ENCODE measurements at regions not wholly inside any gene's neighbourhood (a gene's known extent, or its start where the extent isn't known, plus 50 kb on each side); places are given as distances from the start of the nearest gene placed in this dataset.

DNA sequence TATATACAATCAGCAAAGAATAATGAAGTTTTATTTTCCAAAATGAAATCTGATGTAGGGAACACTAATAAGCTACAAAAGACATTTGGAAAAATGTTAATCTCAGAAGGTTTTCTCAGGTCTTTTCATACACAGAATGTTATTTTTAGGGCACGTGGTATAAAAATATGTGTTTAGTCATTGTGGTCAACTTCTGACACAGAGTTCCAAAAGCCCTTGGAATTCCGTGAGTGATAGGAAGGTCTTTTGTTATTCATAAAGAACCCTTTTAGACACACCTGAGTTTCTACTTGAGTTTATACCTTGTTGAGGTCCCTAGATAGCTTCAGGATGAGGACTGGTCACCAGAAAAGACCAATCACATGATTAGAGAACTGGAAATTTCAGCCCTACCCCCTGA is 277.6 kb upstream of the NCAM2 start:
- no peaks in the 10 kb centered on the region for H3K4me1 ChIP-seq (ENCODE audit: control insufficient read depth, insufficient read depth, low read length)
- H3K27ac ChIP-seq (ENCODE audit: low read depth, low read length), result no peak overlapping the region
- H3K36me3 ChIP-seq (ENCODE audit: control insufficient read depth, insufficient read depth, low read length), result no peaks in the 10 kb centered on the region
- H3K27me3 ChIP-seq (ENCODE audit: control insufficient read depth, insufficient read depth, low read length), result no peaks in the 10 kb centered on the region
- no peak overlapping the region for H3K4me3 ChIP-seq (ENCODE audit: low read length)
- no peak overlapping the region for H3K9ac ChIP-seq (ENCODE audit: low read length)

DNA sequence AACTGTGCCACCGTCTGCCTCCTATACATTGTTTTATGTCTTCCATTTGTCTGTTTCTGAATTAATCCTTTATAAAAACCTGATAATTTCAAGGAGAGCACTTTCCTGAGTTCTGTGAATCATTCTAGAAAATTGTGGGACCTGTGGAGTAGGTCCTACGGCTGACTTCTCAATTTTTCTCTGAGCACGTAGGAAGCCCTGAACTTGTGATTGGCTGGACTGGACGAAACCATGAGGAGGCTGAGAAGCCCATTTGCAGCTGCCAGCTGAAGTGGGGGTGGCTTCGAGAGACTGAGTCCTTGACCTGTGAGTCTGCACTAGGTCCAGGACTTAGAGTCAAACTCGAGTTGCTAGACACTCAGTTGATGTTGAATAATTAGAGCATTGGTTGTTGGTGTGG is 277.1 kb upstream of the NCAM2 start:
- H3K27ac ChIP-seq (ENCODE audit: low read depth, low read length), result no peak overlapping the region
- no peaks in the 10 kb centered on the region for H3K4me1 ChIP-seq (ENCODE audit: control insufficient read depth, insufficient read depth, low read length)
- H3K9ac ChIP-seq (ENCODE audit: low read length), result no peak overlapping the region

DNA sequence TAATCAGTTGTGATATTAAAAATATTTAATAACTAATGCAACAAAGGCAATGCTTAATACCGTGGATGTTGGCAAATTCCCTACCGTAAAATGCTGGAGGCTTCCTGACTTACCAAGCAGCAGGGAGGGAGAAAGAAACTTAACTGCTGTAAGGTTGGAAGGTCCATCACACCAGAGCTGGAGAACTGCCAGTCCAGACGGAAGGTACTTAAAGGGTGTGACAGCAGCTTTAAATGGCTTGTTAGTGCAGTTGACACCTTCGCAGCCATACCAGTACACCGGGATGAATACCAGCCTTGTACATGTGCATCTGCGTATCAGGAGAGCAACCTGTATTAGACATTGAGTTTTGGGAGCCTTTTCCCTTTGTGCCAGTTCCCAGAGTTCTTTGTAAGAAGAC is 269.5 kb upstream of the NCAM2 start:
- Histone ChIP-seq H3K4me1 (ENCODE audit: control insufficient read depth, insufficient read depth, low read length) (no peaks in the 10 kb centered on the region), H3K9ac (ENCODE audit: low read length) (no peak overlapping the region), H3K36me3 (ENCODE audit: control insufficient read depth, insufficient read depth, low read length) (no peaks in the 10 kb centered on the region)

More for the DNA sequence above, 277.1 kb upstream of the NCAM2 start:
- no peaks in the 10 kb centered on the region for H3K36me3 ChIP-seq (ENCODE audit: control insufficient read depth, insufficient read depth, low read length)
- H3K27me3 ChIP-seq (ENCODE audit: control insufficient read depth, insufficient read depth, low read length), result no peaks in the 10 kb centered on the region
- no peak overlapping the region for H3K4me3 ChIP-seq (ENCODE audit: low read length)

DNA sequence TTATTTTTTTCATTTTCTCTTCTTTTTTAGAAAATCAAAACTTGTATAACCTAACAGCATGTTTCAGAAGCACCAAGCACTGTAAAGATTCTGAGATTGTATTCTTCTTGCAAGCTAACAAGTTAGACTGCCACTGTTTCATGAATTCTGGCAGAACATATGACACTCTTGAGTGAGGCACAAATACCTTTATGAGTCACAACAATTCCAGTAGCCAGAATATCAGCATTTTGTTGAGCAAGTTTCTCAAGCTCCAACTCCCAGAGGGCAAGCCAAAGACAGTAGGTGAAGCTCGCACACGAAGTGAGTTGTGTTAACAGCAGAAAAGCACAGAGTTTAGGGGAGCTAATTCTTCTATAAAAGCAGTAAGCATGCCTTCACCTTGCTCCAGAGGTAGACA is 268.8 kb upstream of the NCAM2 start:
- Histone ChIP-seq H3K27me3 (ENCODE audit: control insufficient read depth, insufficient read depth, low read length) (no peaks in the 10 kb centered on the region), H3K27ac (ENCODE audit: low read depth, low read length) (no peak overlapping the region), H3K4me3 (ENCODE audit: low read length) (no peak overlapping the region), H3K9ac (ENCODE audit: low read length) (no peak overlapping the region), H3K4me1 (ENCODE audit: control insufficient read depth, insufficient read depth, low read length) (no peaks in the 10 kb centered on the region), H3K36me3 (ENCODE audit: control insufficient read depth, insufficient read depth, low read length) (no peaks in the 10 kb centered on the region)

More for the DNA sequence above, 269.5 kb upstream of the NCAM2 start:
- H3K27ac ChIP-seq (ENCODE audit: low read depth, low read length), result no peak overlapping the region
- no peak overlapping the region for H3K4me3 ChIP-seq (ENCODE audit: low read length)
- H3K27me3 ChIP-seq (ENCODE audit: control insufficient read depth, insufficient read depth, low read length), result no peaks in the 10 kb centered on the region

DNA sequence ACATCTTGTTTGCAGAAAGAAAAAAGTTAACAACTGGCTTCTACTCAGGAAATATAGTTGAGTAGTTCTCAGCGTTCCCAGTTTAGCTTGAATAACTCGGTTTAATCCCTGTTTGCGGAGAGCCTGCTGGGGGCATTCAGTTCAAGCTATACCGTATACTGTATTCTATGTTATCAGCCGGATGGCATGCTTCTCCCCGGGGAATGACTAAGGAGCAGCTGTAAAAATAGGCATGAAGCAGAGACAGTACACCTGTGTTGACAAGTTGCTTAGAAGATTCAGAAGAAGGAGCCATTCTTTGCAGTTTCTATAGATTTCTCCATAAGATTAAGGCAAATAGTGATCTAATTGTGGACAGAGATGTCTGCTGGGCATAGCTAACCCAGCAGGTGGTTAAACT is 267.8 kb upstream of the NCAM2 start:
- Histone ChIP-seq H3K36me3 (ENCODE audit: control insufficient read depth, insufficient read depth, low read length) (no peaks in the 10 kb centered on the region), H3K9ac (ENCODE audit: low read length) (no peak overlapping the region), H3K4me3 (ENCODE audit: low read length) (no peak overlapping the region), H3K27me3 (ENCODE audit: control insufficient read depth, insufficient read depth, low read length) (no peaks in the 10 kb centered on the region), H3K4me1 (ENCODE audit: control insufficient read depth, insufficient read depth, low read length) (no peaks in the 10 kb centered on the region), H3K27ac (ENCODE audit: low read depth, low read length) (no peak overlapping the region)

DNA sequence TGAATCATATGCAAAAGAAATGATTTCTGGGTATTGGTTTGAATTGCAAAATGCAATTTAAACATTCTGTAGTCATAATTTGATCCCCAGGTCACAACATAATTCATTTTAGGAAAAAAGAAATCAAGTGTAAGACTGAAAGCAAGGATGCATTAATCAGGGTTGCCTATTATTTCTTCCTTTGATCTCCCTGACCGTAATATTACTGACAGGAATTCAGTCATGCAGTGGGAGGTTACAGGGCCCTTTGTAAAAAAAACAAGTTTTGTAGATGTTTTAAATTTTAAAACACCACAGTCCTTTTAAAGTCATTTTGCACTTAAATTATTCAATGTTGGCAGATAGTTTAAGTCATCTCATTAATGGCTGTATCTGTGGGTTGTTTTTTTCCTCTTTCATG is 263.0 kb upstream of the NCAM2 start:
- no peaks in the 10 kb centered on the region for H3K27me3 ChIP-seq (ENCODE audit: control insufficient read depth, insufficient read depth, low read length)
- no peaks in the 10 kb centered on the region for H3K4me1 ChIP-seq (ENCODE audit: control insufficient read depth, insufficient read depth, low read length)
- H3K27ac ChIP-seq (ENCODE audit: low read depth, low read length), result no peak overlapping the region
- H3K36me3 ChIP-seq (ENCODE audit: control insufficient read depth, insufficient read depth, low read length), result no peaks in the 10 kb centered on the region
- no peak overlapping the region for H3K4me3 ChIP-seq (ENCODE audit: low read length)
- H3K9ac ChIP-seq (ENCODE audit: low read length), result no peak overlapping the region

DNA sequence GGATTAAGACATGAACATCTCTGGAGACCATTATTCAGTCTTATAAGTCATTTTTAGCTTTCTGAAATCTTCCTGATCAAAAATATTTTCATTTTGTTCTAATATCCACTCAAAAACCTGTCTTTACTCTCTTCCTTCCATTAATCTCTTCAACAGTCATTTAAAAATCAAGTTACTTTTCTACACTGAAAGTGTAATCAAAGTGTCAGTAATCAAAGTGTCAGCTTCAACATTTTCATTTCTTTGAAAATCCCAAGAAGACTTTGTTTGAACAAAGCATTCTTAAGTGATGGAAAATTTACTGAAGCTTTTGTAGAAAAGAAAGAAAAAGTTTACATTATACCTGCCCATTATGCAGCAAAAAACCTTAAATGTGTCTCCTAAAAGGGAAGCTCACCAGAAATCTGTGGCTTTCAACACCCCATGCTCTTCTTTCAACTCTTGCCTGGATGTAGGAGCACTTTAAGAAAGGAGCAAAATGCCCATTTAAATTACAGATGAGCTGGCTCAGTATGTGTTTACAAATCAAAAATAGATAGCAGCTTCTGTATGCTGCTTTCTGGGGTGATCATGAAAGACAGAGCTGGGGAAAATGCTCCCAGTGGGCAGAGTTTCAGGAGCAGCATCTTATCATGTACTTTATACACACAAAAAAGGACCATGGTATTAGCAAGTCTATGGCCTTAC is 260.8 kb upstream of the NCAM2 start:
- Histone ChIP-seq H3K4me1 (ENCODE audit: control insufficient read depth, insufficient read depth, low read length) (no peaks in the 10 kb centered on the region), H3K27me3 (ENCODE audit: control insufficient read depth, insufficient read depth, low read length) (no peaks in the 10 kb centered on the region), H3K27ac (ENCODE audit: low read depth, low read length) (no peak overlapping the region), H3K4me3 (ENCODE audit: low read length) (no peak overlapping the region), H3K36me3 (ENCODE audit: control insufficient read depth, insufficient read depth, low read length) (no peaks in the 10 kb centered on the region), H3K9ac (ENCODE audit: low read length) (no peak overlapping the region)

DNA sequence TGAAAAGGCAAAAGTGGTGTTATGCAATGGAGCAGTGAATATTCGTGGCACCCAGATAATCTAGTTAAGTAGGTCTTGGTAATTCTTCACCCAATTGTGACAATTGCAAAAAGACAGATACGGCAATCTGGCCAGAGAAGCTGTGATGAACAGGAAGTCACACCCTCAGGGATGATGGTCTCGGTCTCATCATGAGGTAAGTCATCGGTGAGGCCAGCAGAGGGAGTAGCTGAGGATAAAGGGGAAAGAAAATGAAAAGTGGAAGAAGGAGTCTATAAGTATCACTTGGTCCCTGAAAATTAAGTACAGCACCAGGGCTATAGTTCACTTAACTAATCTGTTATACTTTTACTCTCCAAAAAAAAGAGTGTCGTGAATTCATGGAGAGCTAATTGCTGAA is 258.8 kb upstream of the NCAM2 start:
- no peaks in the 10 kb centered on the region for H3K4me1 ChIP-seq (ENCODE audit: control insufficient read depth, insufficient read depth, low read length)
- H3K36me3 ChIP-seq (ENCODE audit: control insufficient read depth, insufficient read depth, low read length), result no peaks in the 10 kb centered on the region
- H3K27ac ChIP-seq (ENCODE audit: low read depth, low read length), result no peak overlapping the region
- H3K4me3 ChIP-seq (ENCODE audit: low read length), result no peak overlapping the region
- H3K27me3 ChIP-seq (ENCODE audit: control insufficient read depth, insufficient read depth, low read length), result no peaks in the 10 kb centered on the region
- no peak overlapping the region for H3K9ac ChIP-seq (ENCODE audit: low read length)

DNA sequence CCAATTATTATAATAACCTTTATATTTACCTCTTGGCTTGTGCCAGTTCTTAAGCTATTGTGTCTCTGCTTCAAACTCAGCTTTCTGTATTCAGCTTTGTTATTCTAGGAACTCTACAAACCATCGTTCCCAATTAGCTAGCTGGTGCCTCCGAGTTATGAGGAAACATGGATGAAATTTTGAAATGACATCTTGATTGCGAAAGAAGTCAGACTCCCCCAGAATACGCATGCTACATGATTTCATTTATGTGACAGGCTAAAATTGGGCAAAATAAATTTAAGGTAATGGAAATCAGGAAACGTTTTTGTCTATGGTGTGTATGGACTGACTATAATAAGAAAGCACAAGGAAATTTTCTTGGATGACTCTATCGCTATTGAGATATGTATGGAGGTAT is 256.8 kb upstream of the NCAM2 start:
- no peak overlapping the region for H3K27ac ChIP-seq (ENCODE audit: low read depth, low read length)
- H3K9ac ChIP-seq (ENCODE audit: low read length), result no peak overlapping the region
- H3K4me3 ChIP-seq (ENCODE audit: low read length), result no peak overlapping the region
- H3K4me1 ChIP-seq (ENCODE audit: control insufficient read depth, insufficient read depth, low read length), result no peaks in the 10 kb centered on the region
- H3K36me3 ChIP-seq (ENCODE audit: control insufficient read depth, insufficient read depth, low read length), result no peaks in the 10 kb centered on the region
- no peaks in the 10 kb centered on the region for H3K27me3 ChIP-seq (ENCODE audit: control insufficient read depth, insufficient read depth, low read length)

DNA sequence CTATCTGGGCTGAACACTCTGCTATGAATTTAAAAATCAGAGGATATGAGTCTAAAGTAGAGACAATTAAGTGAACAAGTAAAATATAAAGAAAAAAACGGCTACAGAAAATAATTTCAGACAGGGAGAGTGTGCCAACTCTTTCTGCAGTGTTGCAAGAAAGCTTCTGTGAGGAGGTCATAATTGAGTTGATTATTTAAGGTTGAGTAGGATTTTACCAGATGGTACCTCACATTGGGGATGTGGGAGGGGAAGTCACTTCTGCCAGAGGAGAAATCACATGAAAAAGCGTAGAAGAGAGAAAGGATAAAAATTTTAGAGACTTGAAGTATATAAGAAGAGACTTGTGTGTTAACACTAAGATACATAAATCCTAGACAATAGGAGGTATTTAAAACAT is 238.0 kb upstream of the NCAM2 start:
- H3K9ac ChIP-seq (ENCODE audit: low read length), result no peak overlapping the region
- no peak overlapping the region for H3K4me3 ChIP-seq (ENCODE audit: low read length)
- H3K27me3 ChIP-seq (ENCODE audit: control insufficient read depth, insufficient read depth, low read length), result no peaks in the 10 kb centered on the region
- no peaks in the 10 kb centered on the region for H3K4me1 ChIP-seq (ENCODE audit: control insufficient read depth, insufficient read depth, low read length)
- no peak overlapping the region for H3K27ac ChIP-seq (ENCODE audit: low read depth, low read length)
- no peaks in the 10 kb centered on the region for H3K36me3 ChIP-seq (ENCODE audit: control insufficient read depth, insufficient read depth, low read length)

DNA sequence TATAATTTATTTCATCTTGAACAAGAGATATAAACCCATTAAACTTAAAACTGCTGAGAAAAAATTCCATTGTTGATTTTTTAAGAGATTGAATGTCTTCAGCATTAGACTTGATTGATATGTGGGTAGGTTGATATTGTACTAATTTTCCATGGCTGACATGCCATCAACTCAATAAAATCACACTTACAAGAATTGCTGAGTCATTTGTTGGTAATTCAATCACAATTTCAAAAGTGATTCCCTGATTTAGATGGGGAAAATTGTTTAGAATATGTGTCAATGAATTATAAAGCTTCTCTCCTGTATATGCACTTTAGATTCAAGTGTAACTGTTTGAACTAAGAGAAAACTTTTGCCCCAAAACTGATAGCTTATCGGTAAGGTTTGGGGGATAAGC is 223.5 kb upstream of the NCAM2 start:
- H3K36me3 ChIP-seq (ENCODE audit: control insufficient read depth, insufficient read depth, low read length), result no peaks in the 10 kb centered on the region
- no peak overlapping the region for H3K27ac ChIP-seq (ENCODE audit: low read depth, low read length)
- no peaks in the 10 kb centered on the region for H3K27me3 ChIP-seq (ENCODE audit: control insufficient read depth, insufficient read depth, low read length)
- H3K9ac ChIP-seq (ENCODE audit: low read length), result no peak overlapping the region
- no peaks in the 10 kb centered on the region for H3K4me1 ChIP-seq (ENCODE audit: control insufficient read depth, insufficient read depth, low read length)
- no peak overlapping the region for H3K4me3 ChIP-seq (ENCODE audit: low read length)

DNA sequence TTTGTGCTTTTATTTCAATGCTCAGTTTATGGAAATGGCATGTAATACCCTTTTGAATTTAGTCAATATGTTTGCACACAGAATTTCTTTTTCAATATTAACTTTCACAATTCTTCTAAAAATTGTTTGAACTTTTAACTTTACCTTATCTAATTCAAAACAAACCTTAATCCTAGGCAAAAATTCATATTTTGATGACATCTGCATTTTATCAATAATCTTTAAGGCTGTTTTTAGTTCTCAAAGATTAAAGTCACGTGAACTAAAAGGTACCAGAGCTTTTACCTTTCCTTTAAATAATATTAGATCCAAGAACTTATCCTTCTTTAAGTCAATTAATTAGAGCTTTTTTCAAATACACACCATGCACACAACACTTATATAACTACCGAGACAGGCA is 218.9 kb upstream of the NCAM2 start:
- no peak overlapping the region for H3K27ac ChIP-seq (ENCODE audit: low read depth, low read length)
- H3K36me3 ChIP-seq (ENCODE audit: control insufficient read depth, insufficient read depth, low read length), result no peaks in the 10 kb centered on the region
- H3K4me1 ChIP-seq (ENCODE audit: control insufficient read depth, insufficient read depth, low read length), result no peaks in the 10 kb centered on the region
- H3K9ac ChIP-seq (ENCODE audit: low read length), result no peak overlapping the region
- no peak overlapping the region for H3K4me3 ChIP-seq (ENCODE audit: low read length)
- no peaks in the 10 kb centered on the region for H3K27me3 ChIP-seq (ENCODE audit: control insufficient read depth, insufficient read depth, low read length)

DNA sequence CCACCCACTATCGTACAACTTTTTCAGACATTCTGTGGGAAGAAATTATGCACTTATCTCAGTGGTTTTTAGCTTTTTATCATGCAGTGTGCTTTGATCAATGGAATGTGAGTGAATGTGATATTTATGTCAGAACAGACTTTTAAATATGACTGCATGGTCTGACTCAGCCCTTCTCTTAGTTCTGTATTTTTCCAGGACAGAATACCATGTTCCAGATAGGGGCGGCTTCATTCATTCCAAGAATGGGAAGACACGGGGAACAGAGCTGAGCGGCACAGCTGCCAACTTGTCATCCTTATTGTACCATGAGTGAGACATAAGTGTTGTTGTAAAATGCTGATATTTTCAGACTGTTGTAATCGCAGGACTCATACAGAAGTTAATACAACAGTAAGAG is 214.6 kb upstream of the NCAM2 start:
- H3K4me3 ChIP-seq (ENCODE audit: low read length), result no peak overlapping the region
- no peaks in the 10 kb centered on the region for H3K36me3 ChIP-seq (ENCODE audit: control insufficient read depth, insufficient read depth, low read length)
- no peaks in the 10 kb centered on the region for H3K27me3 ChIP-seq (ENCODE audit: control insufficient read depth, insufficient read depth, low read length)
- no peaks in the 10 kb centered on the region for H3K4me1 ChIP-seq (ENCODE audit: control insufficient read depth, insufficient read depth, low read length)
- H3K9ac ChIP-seq (ENCODE audit: low read length), result no peak overlapping the region
- H3K27ac ChIP-seq (ENCODE audit: low read depth, low read length), result no peak overlapping the region
